Pancreas (tissue), 10 donors: ENCODE measurements at regions not wholly inside any gene's neighbourhood (a gene's known extent, or its start where the extent isn't known, plus 50 kb on each side); places are given as distances from the start of the nearest gene placed in this dataset.
"Not testable (repeated sequence)": the region's sequence is repeated elsewhere in the genome, so short reads cannot be mapped to it uniquely, and the experiment has no call there.

Experiments
- ATAC-seq, 4 donors: fragments of 200-7000 bp; cut with Tn5 transposase; one replicate each; pipeline versions ENCODE4 v1.8.0 to v1.9.1; 2020; ENCODE audit warnings: mild to moderate bottlenecking in 4 of 4, moderate library complexity in 4 of 4
- DNase-seq, 6 donors: peaks; one replicate each; pipeline ENCODE4 v3.0.0-alpha.2; 2020
- FAIRE-seq: peaks from 2 replicates; lab custom pipeline; 2012; peaks lifted over from hg19 to GRCh38; lab: Jason Lieb, UNC
- H3K27ac ChIP-seq, 4 donors: fragments of 200-600 bp; sonication (generic); 1 replicate in 3 of 4; 2 replicates in 1 of 4; pipeline versions ENCODE4 v1.5.0 to v1.8.0; 2020
- H3K27me3 ChIP-seq, 4 donors: fragments of 200-600 bp; one replicate each; pipeline ENCODE4 v1.8.0; 2021
- H3K36me3 ChIP-seq, 3 donors: fragments of 200-600 bp; sonication (generic) in 1 of 3; one replicate each; pipeline versions ENCODE4 v1.5.0 to v1.8.0; 2020 to 2021
- H3K4me1 ChIP-seq, 3 donors: fragments of 200-600 bp; one replicate each; pipeline ENCODE4 v1.8.0; 2021
- H3K4me3 ChIP-seq, 4 donors: fragments of 200-600 bp; sonication (generic) in 2 of 4; one replicate each; pipeline versions ENCODE4 v1.5.0 to v1.8.0; 2020 to 2021
- H3K9me3 ChIP-seq, 4 donors: fragments of 200-600 bp; one replicate each; pipeline ENCODE4 v1.8.0; 2021
- CTCF ChIP-seq, 4 donors: fragments of 200-600 bp; sonication (generic) in 3 of 4; IDR thresholded peaks; one replicate each; pipeline versions ENCODE4 v1.5.0 to v1.8.0; 2021; ENCODE audit warnings: antibody characterized with exemption in 4 of 4
- WGBS, 2 donors: extraction: QIAGEN DNeasy Blood & Tissue Kit; methylation state at CpG; one replicate each; pipeline ENCODE4 v1.1.7; 2013; 5-methylcytosine and 5-hydroxymethylcytosine counted together
- intact Hi-C, 3 donors: fragments of 100-400 bp; cut with DNase I; formaldehyde crosslinking; loops; one replicate each; pipeline versions ENCODE4 v1.11.1 to v1.14.2; 2022
- donor health status: healthy with polysubstance abuse.
- donor health status: DM: no; HTN: no; CAD: no; lungs with moderate emphysema.
- donor health status: DM: no; HTN: no; CAD: no.
- donor health status: control.
- donor health status: control.
- donor health status: Bipolar disorder and iron deficiency.
- donor health status: DM: yes; HTN: yes; CAD: no.
- donor health status: DM: no; HTN: no; CAD: no.
- donor health status: DM: no; HTN: no; CAD: no.
- donor health status: DM: yes; HTN: yes; CAD: no.

- no peak overlapping the region for H3K4me3 ChIP-seq
- DNase-seq, result no peak
- H3K27ac ChIP-seq, result no peak overlapping the region
- intact Hi-C loops, result no loop called here
- no peak for TF ChIP-seq CTCF (IDR thresholded peaks at IDR 0.05)
- no peak for FAIRE-seq
- WGBS, 2 donors, result 65 to 66% methylated on average over 2 of the region's 2 CpGs
- no peaks in the 10 kb centered on the region for H3K36me3 ChIP-seq
- no peaks in the 10 kb centered on the region for H3K4me1 ChIP-seq
- H3K27me3 ChIP-seq, result no peaks in the 10 kb centered on the region
- ATAC-seq, result no peak
- no peaks in the 10 kb centered on the region for H3K9me3 ChIP-seq
These were observed 145.7 kb upstream of the RORA start for GRCh38 chr15:61374848-61375247.

- ATAC-seq, result no peak
- WGBS, 2 donors, result 85 to 95% methylated on average over 2 of the region's 2 CpGs
- H3K36me3 ChIP-seq, result no peaks in the 10 kb centered on the region
- H3K4me1 ChIP-seq, result no peaks in the 10 kb centered on the region
- intact Hi-C loops, result no loop called here
- H3K27me3 ChIP-seq, result no peaks in the 10 kb centered on the region
- no peak for TF ChIP-seq CTCF (IDR thresholded peaks at IDR 0.05)
- no peak for DNase-seq
- no peak overlapping the region for H3K4me3 ChIP-seq
- no peak for FAIRE-seq
- H3K9me3 ChIP-seq, result no peaks in the 10 kb centered on the region
- H3K27ac ChIP-seq, result no peak overlapping the region
These were observed 138.9 kb upstream of the RORA start for GRCh38 chr15:61367953-61368352.

GRCh38 chr15:61364871-61365270 is 135.8 kb upstream of the RORA start:
- 37 to 43% methylated on average over 13 of the region's 13 CpGs for WGBS, 2 donors
- DNase-seq, result peak in 2 of 6 donors; percentile 9 to 31

GRCh38 chr15:61362912-61363311 is 133.8 kb upstream of the RORA start:
- FAIRE-seq, DNase-seq, H3K27me3 ChIP-seq, H3K27ac ChIP-seq, ATAC-seq, intact Hi-C loops, H3K4me1 ChIP-seq, H3K4me3 ChIP-seq, H3K36me3 ChIP-seq, H3K9me3 ChIP-seq: not testable (repeated sequence)

More at GRCh38 chr15:61364871-61365270, 135.8 kb upstream of the RORA start:
- intact Hi-C loops, result no loop called here
- ATAC-seq, result no peak
- H3K36me3 ChIP-seq, result no peaks in the 10 kb centered on the region
- H3K9me3 ChIP-seq, result no peaks in the 10 kb centered on the region
- H3K4me3 ChIP-seq, result no peak overlapping the region
- TF ChIP-seq CTCF (IDR thresholded peaks at IDR 0.05), result no peak
- H3K4me1 ChIP-seq, result no peaks in the 10 kb centered on the region
- no peak for FAIRE-seq
- no peaks in the 10 kb centered on the region for H3K27me3 ChIP-seq
- no peak overlapping the region for H3K27ac ChIP-seq

- DNase-seq (no peak), FAIRE-seq (no peak), ATAC-seq (no peak)
- Histone ChIP-seq H3K9me3 (no peaks in the 10 kb centered on the region), H3K27me3 (peaks cover 0 to 5% (median 0%) of the 10 kb centered on the region in 4 donors), H3K36me3 (no peaks in the 10 kb centered on the region), H3K4me1 (no peaks in the 10 kb centered on the region), H3K4me3 (no peak overlapping the region), H3K27ac (no peak overlapping the region)
- intact Hi-C loops, result no loop called here
- 47 to 66% methylated on average over 2 of the region's 2 CpGs for WGBS, 2 donors
- TF ChIP-seq CTCF (IDR thresholded peaks at IDR 0.05), result no peak
These were observed 115.2 kb upstream of the RORA start for GRCh38 chr15:61344293-61344692.
